ENCODE measurements at regions not wholly inside any gene's neighbourhood (a gene's known extent, or its start where the extent isn't known, plus 50 kb on each side); places are given as distances from the start of the nearest gene placed in this dataset.
"Not testable (repeated sequence)": the region's sequence is repeated elsewhere in the genome, so short reads cannot be mapped to it uniquely, and the experiment has no call there.

DNA sequence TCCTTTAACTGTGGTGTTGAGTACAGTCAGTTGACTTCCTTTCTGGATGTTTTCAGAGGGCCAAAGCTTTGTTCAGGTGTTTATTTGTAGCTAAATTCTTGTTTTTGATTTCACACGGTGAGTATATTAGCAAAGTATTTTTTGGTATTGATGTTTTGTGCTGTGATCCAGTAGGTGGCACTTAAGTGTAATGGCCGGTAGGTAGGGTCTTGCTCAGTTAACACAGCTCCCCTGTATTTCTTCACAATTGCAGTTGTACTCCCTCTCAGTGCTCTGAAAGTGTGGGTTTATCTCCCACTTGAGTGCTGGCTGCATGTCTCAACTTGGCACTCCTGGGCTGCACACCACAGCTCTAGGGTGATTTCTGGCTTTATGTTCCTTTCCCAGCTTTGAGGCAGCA lies 339.5 kb downstream of the AEBP2 start:
- no peak for DNase-seq

DNA sequence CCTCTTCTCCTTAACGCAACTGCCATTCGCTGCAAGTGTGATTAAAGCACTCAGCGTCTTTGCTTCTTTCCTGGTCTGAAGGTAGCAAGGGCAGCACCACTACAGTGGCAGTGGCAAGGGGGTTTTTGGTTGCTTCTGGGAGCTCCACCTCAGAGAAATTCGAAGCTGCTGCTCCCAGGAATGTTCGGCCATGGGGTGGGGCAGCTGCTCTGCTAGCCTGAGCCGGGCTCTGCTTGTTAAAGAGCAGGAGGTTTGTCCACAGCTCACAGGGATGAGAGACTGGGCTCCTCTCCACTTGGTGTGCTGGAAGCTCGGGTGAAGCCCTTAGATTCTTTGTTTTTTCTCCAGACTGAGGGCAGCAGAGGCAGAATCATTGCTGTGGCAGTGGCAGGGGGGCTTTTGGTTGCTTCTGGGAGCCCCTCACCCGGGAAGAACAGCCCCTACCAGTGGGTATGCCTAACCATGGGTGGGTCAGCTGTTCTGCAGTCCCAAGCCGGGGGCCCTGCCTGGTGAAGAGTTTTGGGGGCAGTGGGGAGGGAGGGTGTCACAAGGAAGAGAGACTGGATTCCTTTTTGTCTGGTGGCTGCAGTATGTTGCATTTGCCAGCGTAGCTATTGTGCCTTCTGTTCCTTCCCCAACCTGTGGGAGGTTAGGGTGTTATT lies 340.2 kb downstream of the AEBP2 start:
- no peak for DNase-seq

DNA sequence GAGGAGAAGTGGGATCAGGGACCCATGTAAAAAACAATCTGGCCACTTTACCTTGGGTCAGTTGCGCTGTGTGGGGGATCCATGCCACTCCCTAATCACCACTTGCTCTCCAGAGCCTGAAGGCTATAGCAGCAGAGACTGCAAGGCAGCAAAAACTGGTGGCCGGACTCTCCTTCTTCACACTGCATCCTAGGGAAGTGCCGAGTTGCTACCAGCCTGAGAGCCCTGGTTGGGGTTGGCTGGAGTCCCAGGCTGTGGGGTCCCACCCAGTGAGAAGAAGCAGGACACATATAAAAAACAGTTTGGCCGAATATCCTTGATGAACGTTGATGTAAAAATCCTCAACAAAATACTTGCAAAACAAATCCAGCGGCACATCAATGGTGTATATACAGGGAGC lies 341.2 kb downstream of the AEBP2 start:
- no peak for DNase-seq

DNA sequence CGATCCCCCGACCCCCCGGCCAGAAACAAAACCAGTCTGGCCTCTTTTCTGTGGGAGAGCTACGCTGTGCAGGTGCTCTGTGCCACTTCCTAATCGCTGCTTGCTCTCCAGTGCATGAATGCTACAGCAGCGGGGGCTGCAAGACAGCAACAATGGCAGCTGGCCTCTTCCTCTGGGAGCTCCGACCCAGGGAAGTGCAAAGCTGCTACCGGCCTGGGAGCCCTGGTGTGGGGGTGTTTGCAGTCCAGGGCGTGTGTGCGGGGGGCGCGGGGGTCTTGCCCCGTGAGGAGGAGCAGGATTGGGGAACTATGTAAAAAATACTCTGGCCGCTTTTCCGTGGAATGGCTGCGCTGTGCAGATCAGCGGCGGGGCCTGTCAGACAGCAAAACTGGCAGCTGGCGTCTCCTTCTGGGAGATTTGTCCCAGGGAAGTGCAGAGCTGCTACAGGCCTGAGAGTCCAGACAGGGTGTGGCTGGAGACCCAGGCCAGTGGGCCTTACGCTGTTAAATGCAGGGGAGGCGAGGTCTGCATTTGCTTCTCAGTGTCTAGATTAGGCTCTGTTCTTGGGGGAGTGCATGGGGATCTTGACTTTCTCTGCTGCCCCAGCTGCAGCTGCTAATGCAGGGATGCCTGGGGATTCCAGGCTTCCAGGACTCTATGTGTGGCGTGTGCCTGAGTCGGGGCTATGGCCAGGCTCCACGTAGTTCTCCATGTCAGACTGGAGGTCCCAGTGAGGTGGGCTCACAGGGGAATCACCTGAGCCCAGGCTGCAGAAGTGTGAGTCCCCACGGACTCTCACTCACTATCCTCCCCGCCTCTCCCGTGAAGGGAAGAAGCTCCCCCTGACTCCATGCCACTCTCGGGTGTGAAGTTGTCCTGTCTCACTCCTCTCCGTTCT lies 344.5 kb downstream of the AEBP2 start:
- no peak for DNase-seq

DNA sequence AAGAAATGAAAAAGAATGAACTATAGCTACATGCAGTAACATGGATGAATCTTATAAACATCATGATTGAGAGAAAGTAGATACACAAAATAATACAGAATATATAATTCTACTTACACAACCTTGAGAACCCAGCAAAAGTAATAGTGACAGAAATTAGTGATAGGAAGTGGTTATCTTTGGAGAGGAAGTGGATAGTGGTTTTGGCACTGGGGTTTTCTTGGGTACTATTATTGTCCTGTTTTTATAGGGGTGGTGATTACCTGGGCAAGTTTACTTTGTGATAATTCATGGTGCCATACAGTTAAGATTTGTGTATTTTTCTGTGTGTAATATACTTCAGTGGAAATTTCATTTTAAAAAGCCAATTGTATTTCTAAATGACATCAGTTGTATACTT lies 352.7 kb downstream of the AEBP2 start:
- peak in 1 of 2 donors; percentile 33 for DNase-seq

DNA sequence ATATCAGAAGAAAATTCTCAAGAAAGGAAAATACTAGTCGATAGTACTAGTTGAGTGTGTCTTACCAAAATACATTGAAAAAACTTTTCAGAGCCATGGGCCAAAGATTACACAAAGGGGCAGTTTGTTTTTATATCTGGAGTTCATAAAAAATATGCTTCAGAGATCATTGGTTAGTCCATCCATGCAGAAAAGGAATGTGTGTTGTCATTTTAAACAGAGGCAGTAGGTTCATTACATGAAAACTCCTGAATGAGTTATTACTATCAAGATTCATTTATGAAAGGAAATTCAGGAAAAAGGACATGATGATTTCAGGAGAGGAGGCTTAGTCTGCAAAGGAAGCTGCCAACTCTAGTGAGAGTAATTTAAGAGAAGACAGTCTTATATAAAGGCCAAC lies 354.8 kb downstream of the AEBP2 start:
- no peak for DNase-seq

DNA sequence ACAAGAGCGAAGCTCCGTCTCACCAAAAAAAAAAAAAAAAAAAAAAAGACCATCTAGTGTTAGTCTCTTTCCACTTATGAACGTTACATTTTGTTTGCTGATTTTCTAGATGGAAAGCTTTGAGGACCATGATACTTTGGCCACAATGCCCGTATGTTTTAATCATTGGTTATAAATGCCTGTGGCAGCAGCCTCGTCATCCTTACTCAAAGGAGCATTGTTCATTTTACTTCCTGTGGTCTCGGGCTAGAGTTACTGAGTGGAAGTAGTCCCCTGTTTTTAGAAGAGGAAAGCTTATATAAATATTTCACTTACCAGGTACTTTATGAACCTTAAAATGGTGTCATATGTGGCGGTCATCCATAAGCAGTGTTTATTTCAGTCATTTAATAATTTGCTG lies 359.9 kb downstream of the AEBP2 start:
- DNase-seq = no peak

DNA sequence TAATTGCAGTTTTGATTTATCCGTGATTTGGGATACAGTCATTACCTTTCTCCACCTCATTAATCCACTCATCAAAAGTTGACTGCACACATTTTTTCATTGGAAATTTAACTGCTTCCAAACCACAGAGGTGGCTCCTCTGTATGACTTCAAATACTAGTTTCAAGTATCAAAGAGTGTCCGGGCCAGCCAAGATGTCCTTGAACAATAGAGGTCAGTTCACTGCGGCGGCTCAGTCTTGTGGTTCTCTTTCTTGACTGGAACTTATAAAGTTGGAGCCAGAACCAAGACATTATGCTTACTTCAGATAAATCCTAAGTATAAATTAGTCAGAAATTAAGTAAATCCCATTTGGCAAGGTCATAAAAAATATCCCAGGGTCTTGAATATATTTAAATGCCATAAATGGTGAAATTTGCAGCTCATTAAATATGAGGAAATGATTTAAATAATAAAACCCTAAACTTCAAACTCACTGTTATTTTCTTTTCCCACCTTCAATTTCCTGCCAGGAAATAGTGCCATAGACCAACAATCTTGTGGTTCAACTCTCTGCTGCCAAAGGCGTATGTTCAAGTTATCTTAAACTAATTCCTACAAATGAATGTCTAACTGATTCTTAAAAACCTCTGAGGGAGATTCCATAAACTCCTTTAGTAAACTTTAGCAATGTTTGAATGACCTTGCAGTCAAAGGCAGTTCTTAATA lies 360.8 kb downstream of the AEBP2 start:
- DNase-seq = no peak

DNA sequence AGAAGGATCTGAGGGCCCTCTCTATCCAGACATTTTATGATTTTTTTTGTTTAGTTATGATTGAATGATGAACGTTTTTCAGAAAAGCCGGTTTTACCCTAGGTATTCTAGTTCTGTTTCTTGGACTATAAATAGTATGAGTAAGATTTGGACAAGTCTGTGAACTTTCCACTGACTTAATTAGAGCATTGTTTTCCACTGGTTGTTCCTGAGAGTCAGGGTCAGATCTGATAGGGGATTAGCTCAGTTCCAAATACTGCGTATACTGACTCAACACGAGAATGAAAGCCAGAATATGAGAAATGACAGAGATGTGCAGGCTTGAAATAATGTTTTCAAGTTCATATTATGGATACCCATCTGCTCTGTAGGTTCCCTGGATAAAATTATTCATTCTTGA lies 361.6 kb downstream of the AEBP2 start:
- no peak for DNase-seq

DNA sequence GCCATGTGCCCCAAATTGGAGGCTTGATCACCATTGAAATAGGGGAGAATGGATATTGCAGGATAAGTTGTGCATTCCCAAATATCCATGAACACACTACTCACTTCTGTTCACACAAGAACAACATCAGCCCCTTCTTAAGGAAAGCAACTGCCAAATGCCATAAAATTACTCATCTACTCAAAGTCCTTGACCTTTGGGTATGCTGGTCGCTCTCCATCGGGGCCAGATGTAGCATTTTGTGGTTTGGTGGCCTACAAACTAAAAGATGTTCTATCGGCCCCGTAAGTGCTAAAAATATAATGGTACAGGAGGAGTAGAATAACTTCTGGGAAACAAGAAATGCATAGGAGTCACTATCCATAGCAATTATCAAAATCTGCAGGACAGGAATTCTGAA lies 362.6 kb downstream of the AEBP2 start:
- DNase-seq = no peak

DNA sequence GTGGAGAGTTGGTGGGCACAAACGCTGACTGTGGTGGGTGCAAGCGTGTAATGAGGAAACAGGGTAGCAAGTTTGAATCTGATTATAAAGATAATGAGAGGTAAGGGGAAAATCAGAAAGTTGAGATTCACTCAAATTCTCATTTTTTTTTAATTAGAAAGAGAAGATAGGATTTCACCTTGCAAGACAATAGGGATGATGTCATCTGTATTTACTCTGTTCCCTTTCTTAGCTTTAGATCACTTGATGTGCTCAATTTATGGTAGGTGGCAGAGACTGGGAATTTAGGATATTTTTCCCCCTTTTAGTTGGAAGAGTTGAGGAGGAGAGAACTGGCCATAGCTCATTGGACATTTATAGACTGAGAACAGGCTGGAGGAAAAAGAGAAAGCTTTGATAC lies 363.6 kb downstream of the AEBP2 start:
- no peak for DNase-seq

DNA sequence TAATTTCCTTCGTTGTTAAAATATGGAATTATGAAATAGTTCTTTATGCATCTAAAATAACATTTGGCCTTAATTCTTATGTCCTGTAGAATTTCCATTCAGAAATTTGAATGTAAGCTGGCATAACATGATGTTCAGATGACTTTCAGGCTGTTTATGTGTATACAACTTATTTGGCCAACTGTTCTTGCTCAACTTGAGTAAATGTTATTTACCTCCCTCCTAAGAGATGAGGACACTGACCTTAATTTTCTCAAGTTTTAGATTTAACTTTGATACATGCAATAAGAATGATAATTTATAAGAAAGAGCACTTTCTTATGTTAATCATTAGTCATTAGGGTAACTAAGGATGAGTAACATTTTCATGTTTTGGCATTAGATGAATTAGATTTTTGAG lies 365.4 kb downstream of the AEBP2 start:
- no peak for DNase-seq

DNA sequence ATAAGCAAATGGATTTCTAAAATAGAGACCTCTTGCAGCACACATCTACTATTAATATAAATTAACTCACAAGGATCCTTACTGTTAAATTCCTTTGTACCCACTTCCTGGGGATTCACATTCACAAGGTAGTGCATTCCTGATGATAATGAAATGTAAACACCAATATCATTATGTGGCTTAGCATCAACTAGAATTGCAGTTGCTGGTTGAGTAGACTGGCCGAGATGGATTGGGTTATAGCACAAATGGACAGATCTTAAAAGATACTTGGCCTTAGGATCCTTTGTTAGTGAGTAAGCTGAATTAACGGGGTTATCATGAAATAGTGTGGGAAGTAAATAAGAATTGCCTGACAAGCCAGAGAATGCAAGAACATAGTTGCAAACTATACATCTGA lies 369.1 kb downstream of the AEBP2 start:
- DNase-seq = no peak

DNA sequence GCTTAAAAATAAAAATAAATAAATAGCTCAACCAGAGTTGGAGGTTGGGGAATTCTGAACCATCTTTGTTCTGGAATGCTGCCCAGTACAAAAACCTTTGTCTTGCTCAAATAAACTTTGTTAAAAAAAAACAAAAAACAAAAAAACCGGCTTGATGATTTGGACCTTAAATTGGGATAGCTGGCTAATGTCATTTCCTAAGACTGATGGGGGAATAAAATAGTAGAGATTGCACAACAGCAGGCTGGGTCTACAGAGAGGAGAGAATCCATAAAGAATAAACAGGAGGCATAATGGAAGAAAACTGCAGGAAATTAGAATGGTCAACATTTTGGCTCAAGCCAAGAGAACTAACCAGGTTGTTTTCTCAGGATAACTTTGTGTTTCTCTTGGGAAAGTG lies 370.9 kb downstream of the AEBP2 start:
- no peak for DNase-seq

DNA sequence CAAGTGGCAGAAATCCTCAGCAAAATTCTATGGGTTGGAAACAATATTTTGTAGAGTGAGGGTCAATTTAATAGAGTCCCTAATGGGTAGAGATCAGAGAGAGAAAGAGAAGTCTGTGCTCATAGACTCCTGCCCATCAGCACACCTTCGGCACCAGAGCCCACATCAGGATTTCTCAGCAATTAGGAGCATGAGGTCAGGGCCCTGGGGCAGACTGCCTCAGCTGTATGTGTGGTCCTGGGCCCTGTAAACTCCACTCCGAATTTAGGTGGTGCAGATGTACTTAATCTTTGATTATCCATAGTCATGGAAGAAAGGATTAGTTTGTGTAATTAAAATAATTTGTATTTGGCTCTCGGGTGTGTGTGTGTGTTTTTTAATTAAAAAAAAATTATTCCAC lies 372.6 kb downstream of the AEBP2 start:
- DNase-seq = no peak

DNA sequence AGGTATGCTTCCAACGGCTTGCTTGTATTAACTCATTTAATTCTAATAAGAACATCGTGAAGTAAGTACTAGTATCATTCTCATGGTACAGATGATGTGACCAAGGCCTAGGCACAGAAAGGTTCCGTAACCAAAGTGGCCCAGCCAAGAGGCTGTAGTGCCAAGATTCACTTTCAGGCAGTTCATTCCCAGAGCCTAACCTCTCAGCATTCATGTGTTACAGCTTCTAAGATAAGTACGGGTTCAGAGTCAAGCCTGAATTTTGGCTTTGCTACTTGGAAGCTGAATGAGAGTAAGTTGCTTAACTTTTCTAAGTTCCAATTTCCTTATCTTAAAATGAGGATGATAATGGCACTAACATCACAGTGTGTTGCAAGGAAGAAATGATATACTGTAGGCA lies 379.9 kb downstream of the AEBP2 start:
- no peak for DNase-seq

DNA sequence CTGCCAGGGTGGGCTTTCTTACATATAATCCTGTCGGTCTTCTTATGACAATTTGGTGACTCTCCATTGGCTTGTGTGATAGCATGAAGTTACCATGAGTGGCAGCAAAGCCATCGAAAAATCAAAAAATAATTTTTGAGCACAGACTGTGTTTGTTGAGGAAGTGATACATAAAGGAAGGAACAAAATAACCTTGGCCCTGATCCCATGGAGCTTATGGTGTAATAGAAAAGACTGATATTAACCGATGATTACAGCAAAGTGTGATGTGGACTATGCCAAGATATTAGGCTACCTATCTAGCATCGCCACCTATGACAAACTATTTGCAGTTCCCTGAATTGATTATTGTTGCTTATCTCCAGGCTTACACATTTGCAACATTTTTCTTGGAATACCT lies 383.2 kb downstream of the AEBP2 start:
- DNase-seq = no peak

DNA sequence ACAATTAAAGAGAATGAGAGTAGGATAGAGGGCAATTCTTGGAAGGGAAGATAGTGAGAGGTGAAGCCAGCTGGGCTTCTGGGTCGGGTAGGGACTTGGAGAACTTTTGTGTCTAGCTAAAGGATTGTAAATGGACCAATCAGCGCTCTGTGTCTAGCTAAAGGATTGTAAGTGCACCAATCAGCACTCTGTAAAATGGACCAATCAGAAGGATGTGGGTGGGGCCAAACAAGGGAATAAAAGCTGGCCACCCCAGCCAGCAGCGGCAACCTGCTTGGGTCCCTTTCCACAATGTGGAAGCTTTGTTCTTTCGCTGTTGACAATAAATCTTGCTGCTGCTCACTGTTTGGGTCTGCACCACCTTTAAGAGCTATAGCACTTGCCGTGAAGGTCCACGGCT lies 384.0 kb downstream of the AEBP2 start:
- not testable (repeated sequence) for DNase-seq

DNA sequence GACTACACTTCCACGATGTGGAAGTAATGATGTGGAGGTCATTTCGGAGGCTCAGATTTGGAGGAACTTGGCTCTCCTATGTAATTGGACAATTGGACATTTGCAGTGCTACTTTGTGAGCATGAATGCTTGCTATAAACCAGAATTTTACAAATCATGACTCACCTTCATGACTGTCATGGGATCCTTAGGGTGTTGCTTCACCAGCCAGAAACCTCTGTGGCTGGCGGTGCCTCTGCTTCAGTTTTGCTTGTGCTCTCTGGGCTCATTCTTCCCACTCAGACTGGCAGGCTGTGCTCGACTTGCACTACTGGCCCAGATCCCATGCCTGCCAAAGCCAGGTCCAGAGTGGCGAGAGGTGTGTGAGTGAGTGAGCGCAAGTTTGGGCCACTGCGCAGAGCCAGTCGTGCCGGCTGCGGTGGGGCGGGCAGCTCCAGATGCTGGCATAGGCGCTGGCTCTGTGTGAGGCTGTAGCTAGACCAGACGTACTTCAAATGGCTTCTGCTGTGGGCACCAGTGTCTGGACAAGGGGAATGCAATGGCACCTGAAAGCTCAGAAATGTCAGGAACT lies 387.8 kb downstream of the AEBP2 start:
- DNase-seq = no peak

DNA sequence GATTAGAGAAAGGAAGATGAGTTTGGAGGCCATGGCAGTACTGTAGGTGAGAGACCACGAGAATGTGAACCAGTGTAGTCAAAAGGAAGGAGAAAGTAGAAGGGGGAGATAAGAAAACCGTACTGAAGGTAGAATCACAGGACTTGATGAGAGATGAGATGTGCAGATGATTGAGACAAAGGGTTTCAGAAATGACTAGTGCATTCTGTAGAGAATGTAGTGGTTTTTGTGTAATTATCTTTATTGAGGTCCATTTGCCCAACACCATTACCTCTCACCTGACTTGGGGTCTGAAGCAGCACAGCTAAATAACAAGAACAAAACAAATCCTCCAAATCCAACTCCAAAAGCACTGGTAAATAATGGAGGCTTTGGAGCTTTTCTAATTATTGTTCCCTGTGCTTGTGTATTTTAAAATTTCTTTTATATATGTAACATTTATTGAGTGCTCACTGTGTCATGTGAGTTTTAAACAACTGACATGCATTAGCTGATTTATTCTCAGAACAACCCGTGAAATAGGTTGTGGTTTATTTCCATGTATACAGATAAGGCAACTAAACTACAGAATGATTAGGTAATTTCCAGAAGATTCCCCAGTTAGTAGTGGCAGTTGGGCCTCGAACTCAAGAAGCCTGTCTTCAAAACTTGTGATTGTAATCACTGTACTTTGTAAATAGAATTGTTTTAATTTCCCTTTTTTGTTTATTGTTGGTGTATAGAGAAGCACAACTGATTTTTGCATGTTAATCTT lies 390.0 kb downstream of the AEBP2 start:
- DNase-seq = no peak

DNA sequence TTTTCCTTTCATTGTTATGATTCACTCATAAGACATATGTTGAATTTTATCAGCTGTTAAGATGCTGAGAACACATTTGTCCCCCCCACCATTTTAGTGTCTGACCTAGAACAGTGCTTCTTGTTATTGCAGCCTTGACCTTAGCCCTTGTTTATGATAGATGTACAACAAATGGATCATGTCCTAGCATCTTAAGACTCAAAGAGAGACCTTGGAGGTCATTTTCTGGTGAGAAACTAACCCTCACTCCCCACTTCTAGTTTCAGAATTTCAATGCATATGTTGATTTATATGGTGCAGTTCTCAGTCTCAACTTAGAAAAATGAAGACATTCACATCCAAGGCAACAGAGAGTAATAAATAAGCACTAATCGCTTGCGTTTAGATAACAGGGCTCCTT lies 391.2 kb downstream of the AEBP2 start:
- DNase-seq = no peak

DNA sequence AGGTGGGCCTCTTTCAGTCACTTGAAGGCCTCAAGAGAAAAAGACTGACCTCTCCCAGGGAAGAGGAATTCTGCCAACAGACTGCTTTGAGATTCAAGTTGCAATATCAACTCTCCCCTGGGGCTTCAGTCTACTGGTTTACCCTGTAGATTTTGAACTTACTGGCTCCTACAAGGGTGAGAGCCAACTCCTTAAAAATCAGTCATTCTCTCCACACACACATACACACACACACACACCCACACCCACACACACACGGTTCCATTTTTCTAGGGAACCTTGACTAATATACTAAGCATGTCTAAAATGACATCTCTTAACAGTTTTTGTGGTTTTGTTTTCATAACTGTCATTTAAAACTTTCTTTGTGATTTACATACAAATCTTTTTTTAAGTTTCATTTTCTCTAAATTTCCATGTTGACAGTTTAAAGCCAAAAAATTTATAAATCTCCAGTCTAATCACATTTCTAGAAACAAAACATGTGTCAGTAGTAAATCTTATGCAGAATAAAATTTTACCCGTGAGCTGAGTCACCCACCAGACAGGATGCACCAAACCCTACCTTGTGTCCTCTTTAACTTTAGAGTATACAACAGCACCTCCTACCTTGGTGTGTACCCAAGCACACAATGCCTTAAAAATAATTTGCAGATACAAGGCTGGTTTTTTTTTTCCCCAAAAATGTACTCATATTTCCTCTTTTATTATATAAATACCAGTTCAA lies 394.6 kb downstream of the AEBP2 start:
- DNase-seq = peak in 1 of 2 donors; percentile 8

All from CD4-positive, alpha-beta T cell treated with Interferon alpha-2 for 1 hour (primary cell).